B cell (primary cell): ENCODE measurements at regions not wholly inside any gene's neighbourhood (a gene's known extent, or its start where the extent isn't known, plus 50 kb on each side); places are given as distances from the start of the nearest gene placed in this dataset.

Experiments used
- ATAC-seq: fragments of 200-7000 bp; cut with Tn5 transposase; one replicate; pipeline ENCODE4 v1.10.0; 2021; ENCODE audit warnings: low read depth, mild to moderate bottlenecking, moderate number of reproducible peaks, moderate library complexity
- CTCF ChIA-PET: fragments of 350-600 bp; sonication (Branson Sonifier 250); formaldehyde crosslinking; loops from one replicate; lab custom pipeline; 2021; ENCODE audit warnings: antibody characterized with exemption, inconsistent platforms; lab: Charles Lee
- POLR2A ChIA-PET: fragments of 350-600 bp; sonication (Branson Sonifier 250); formaldehyde crosslinking; loops from one replicate; lab custom pipeline; 2021; ENCODE audit warnings: antibody characterized with exemption; lab: Charles Lee
- DNase-seq: peaks from one replicate; pipeline ENCODE4 v3.0.0; 2013
- H2AFZ ChIP-seq: 2 replicates; pipeline ENCODE4 v1.6.1; 2012; ENCODE audit warnings: mild to moderate bottlenecking, low read depth, low read length; ENCODE audit not compliant: insufficient read depth, poor library complexity, severe bottlenecking
- H3K27ac ChIP-seq, 2 donors: 1 replicate in 1 of 2; 2 replicates in 1 of 2; pipeline ENCODE4 v1.5.1; 2012 to 2013; ENCODE audit warnings: low read length in 2 of 2, mild to moderate bottlenecking in 2 of 2, moderate library complexity in 1 of 2
- H3K27me3 ChIP-seq, 4 experiments: fragments of 200-600 bp in 1 of 4; sonication (generic) in 1 of 4; replicated peaks in 1 of 4; 1 replicate in 2 of 4; 2 replicates in 2 of 4; pipeline versions ENCODE4 v1.6.1 to v1.7.0; 2013 to 2016; ENCODE audit warnings: low read length in 3 of 4, mild to moderate bottlenecking in 2 of 4, mixed read lengths in 1 of 4, moderate library complexity in 1 of 4; ENCODE audit not compliant: insufficient read depth in 4 of 4, control insufficient read depth in 3 of 4; ENCODE audit errors: control extremely low read depth in 1 of 4
- H3K36me3 ChIP-seq, 2 experiments: replicated peaks in 1 of 2; 1 replicate in 1 of 2; 2 replicates in 1 of 2; pipeline versions ENCODE4 v1.6.1 to v1.7.1; 2013; ENCODE audit warnings: low read length in 1 of 2; ENCODE audit not compliant: insufficient read depth in 2 of 2, control insufficient read depth in 1 of 2; ENCODE audit errors: control extremely low read depth in 1 of 2, extremely low read depth in 1 of 2
- H3K4me1 ChIP-seq, 2 donors: fragments of 200-600 bp in 1 of 2; sonication (generic) in 1 of 2; 1 replicate in 1 of 2; 2 replicates in 1 of 2; pipeline versions ENCODE4 v1.5.1 to v1.6.1; 2013 to 2017; ENCODE audit warnings: low read length in 2 of 2; ENCODE audit not compliant: control insufficient read depth in 2 of 2, insufficient read depth in 2 of 2
- H3K4me2 ChIP-seq: replicated peaks from 2 replicates; pipeline ENCODE3; 2012; ENCODE audit warnings: mild to moderate bottlenecking, low read depth, low read length; ENCODE audit not compliant: poor library complexity, severe bottlenecking
- H3K4me3 ChIP-seq, 5 experiments: fragments of 200-600 bp in 1 of 5; sonication (generic) in 1 of 5; 1 replicate in 3 of 5; 2 replicates in 2 of 5; pipeline versions ENCODE4 v1.5.1 to v1.7.0; 2011 to 2016; ENCODE audit warnings: low read length in 4 of 5, mild to moderate bottlenecking in 4 of 5, low read depth in 2 of 5, control low read depth in 1 of 5, moderate library complexity in 1 of 5; ENCODE audit not compliant: insufficient read depth in 1 of 5; ENCODE audit errors: control extremely low read depth in 1 of 5, extremely low read depth in 1 of 5
- H3K79me2 ChIP-seq: fragments of 200-600 bp; sonication (generic); one replicate; pipeline ENCODE4 v1.6.0; 2016; ENCODE audit warnings: low read length; ENCODE audit not compliant: control insufficient read depth, insufficient read depth
- H3K9ac ChIP-seq: fragments of 200-600 bp; sonication (generic); 2 replicates; pipeline ENCODE4 v1.6.1; 2017; ENCODE audit warnings: mild to moderate bottlenecking, low read length, moderate library complexity
- H3K9me3 ChIP-seq, 3 donors: one replicate each; pipeline versions ENCODE4 v1.6.1 to v1.7.1; 2013; ENCODE audit warnings: low read length in 2 of 3; ENCODE audit not compliant: control insufficient read depth in 2 of 3, insufficient read depth in 1 of 3; ENCODE audit errors: control extremely low read depth in 1 of 3
- H4K20me1 ChIP-seq: 2 replicates; pipeline ENCODE4 v1.6.0; 2012; ENCODE audit warnings: mild to moderate bottlenecking, low read length; ENCODE audit not compliant: insufficient read depth, control insufficient read depth, poor library complexity, severe bottlenecking
- H3K27ac Mint-ChIP-seq: one replicate; pipeline ENCODE4 v1.8.0; 2021; ENCODE audit warnings: mixed read lengths
- H3K27me3 Mint-ChIP-seq: one replicate; pipeline ENCODE4 v1.8.0; 2021; ENCODE audit warnings: mixed read lengths
- H3K4me1 Mint-ChIP-seq: one replicate; pipeline ENCODE4 v1.8.0; 2021; ENCODE audit warnings: mixed read lengths
- H3K4me3 Mint-ChIP-seq: one replicate; pipeline ENCODE4 v1.8.0; 2021; ENCODE audit warnings: mixed read lengths
- H3K9me3 Mint-ChIP-seq: one replicate; pipeline ENCODE4 v1.8.0; 2022; ENCODE audit warnings: mixed read lengths; ENCODE audit not compliant: insufficient read depth
- CTCF ChIP-seq: fragments of 200-600 bp; IDR thresholded peaks from one replicate; pipeline ENCODE4 v1.8.0; 2022; ENCODE audit warnings: antibody characterized with exemption, mild to moderate bottlenecking
- EZH2 ChIP-seq: IDR thresholded peaks from 2 replicates; pipeline ENCODE4 v1.6.1; 2012; ENCODE audit warnings: borderline replicate concordance, low read depth, mild to moderate bottlenecking, moderate library complexity, low read length; ENCODE audit not compliant: insufficient read depth, poor library complexity, severe bottlenecking
- WGBS: methylation state at CpG from one replicate; pipeline ENCODE4 v1.1.5; 2013; ENCODE audit warnings: missing lambda C conversion rate; ENCODE audit not compliant: insufficient coverage; 5-methylcytosine and 5-hydroxymethylcytosine counted together
- intact Hi-C: fragments of 100-400 bp; cut with micrococcal nuclease; formaldehyde crosslinking; loops from one replicate; pipeline ENCODE4 v1.10.0; 2022

- DNase-seq (no peak), ATAC-seq (no peak)
- Histone ChIP-seq H3K9ac (no peak overlapping the region), H3K27ac (no peak overlapping the region), H4K20me1 (no peaks in the 10 kb centered on the region), H3K4me3 (no peak overlapping the region), H3K79me2 (no peaks in the 10 kb centered on the region), H3K9me3 (no peaks in the 10 kb centered on the region), H2AFZ (no peak overlapping the region), H3K36me3 (no peaks in the 10 kb centered on the region), H3K4me1 (no peaks in the 10 kb centered on the region), H3K4me2 (no peak overlapping the region), H3K27me3 (peaks cover 0 to 15% (median 5%) of the 10 kb centered on the region in 4 experiments)
- WGBS: 95% methylated on average over 5 of the region's 7 CpGs
- Mint-ChIP-seq H3K27ac (no peak overlapping the region), H3K4me1 (no peaks in the 10 kb centered on the region), H3K4me3 (no peak overlapping the region), H3K9me3 (no peaks in the 10 kb centered on the region), H3K27me3 (peaks cover 34% of the 10 kb centered on the region)
- CTCF ChIA-PET: interaction anchor here (0.9 kb wide), 1 partner anchor 15 kb away, joined by 3 read pairs; no protein-coding TSS in a partner anchor
- intact Hi-C loops: no loop called here
- POLR2A ChIA-PET: interaction anchor here (0.5 kb wide), 1 partner anchor 77 kb away, joined by 5 read pairs; no protein-coding TSS in a partner anchor
- TF ChIP-seq CTCF (no peak), EZH2 (no peak)
Observed at GRCh38 chr5:135176991-135177390, 143.0 kb upstream of the PITX1 start.

DNA sequence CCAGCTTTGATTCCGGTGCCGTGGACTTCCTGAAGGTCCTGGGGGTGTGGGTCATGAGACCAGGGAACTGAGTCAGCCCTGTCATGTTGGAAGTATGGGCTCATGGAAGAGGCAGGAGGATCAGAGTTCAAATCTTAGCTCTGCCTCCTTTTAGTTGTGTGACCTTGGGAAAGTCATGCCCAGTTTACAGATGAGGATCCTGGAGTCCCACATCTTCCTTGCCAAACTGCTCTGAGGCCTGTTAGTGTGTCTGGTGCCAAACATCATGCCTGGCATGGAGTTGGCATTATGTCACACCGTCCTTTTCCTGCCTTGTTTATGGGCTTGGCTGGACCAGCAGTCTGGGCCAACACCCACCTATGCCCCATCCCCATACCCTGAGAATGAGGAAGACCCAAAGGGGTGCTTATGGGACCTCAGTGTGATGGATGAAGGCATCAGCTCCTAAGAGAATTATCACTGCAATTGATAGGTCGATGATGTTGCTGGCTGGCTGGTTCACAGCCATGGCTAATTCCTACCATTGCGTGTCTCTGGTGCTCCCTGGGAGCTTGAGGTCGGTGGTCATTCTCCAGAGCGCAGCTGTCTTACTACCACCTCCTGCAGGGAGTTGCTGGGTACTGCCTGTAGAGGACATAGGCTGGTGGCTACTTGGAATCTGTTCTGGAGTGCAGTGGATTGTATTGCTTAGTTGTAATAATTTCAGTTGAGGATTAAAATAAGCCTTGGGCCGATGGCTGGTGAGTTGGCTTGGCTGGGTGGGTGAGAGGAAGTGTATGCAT is 140.5 kb upstream of the PITX1 start:
- TF ChIP-seq CTCF: no peak
- no peak for TF ChIP-seq EZH2
- no peak overlapping the region for H3K27ac ChIP-seq
- H2AFZ ChIP-seq: no peak overlapping the region
- no peak for ATAC-seq
- intact Hi-C loops: no loop called here
- ChIA-PET CTCF (no interaction called here), POLR2A (no interaction called here)
- peaks cover 0 to 15% (median 5%) of the 10 kb centered on the region in 4 experiments for H3K27me3 ChIP-seq
- no peaks in the 10 kb centered on the region for H3K79me2 ChIP-seq
- H3K9ac ChIP-seq: no peak overlapping the region
- no peaks in the 10 kb centered on the region for H3K4me1 Mint-ChIP-seq
- H3K9me3 ChIP-seq: no peaks in the 10 kb centered on the region
- no peak overlapping the region for H3K27ac Mint-ChIP-seq
- H3K4me3 Mint-ChIP-seq: no peak overlapping the region
- peaks cover 47% of the 10 kb centered on the region for H3K27me3 Mint-ChIP-seq
- no peak overlapping the region for H3K4me3 ChIP-seq
- DNase-seq: no peak
- 85% methylated on average over 7 of the region's 8 CpGs for WGBS
- no peaks in the 10 kb centered on the region for H3K9me3 Mint-ChIP-seq
- no peaks in the 10 kb centered on the region for H3K36me3 ChIP-seq
- no peak overlapping the region for H3K4me2 ChIP-seq
- no peaks in the 10 kb centered on the region for H4K20me1 ChIP-seq
- no peaks in the 10 kb centered on the region for H3K4me1 ChIP-seq
